Caki2 (cell line): ENCODE measurements at regions not wholly inside any gene's neighbourhood (a gene's known extent, or its start where the extent isn't known, plus 50 kb on each side); places are given as distances from the start of the nearest gene placed in this dataset.

Experiments used
- DNase-seq: peaks from one replicate; pipeline ENCODE4 v3.0.0-alpha.2; 2015; ENCODE audit warnings: low read depth
- in situ Hi-C: cut with HindIII; loops from 2 replicates; pipeline ENCODE4 v1.10.0; 2016; ENCODE audit warnings: low sequenced_read_pairs, low pct_unique_long_range_greater_than_20kb, mixed read lengths

- no peak for DNase-seq
- in situ Hi-C loops: no loop called here
Observed at GRCh38 chr1:14184454-14184853, 414.0 kb upstream of the KAZN start.

- in situ Hi-C loops: no loop called here
- DNase-seq: no peak
Observed at GRCh38 chr1:14189381-14189780, 409.1 kb upstream of the KAZN start.

GRCh38 chr1:14190508-14190907 is 408.0 kb upstream of the KAZN start:
- in situ Hi-C loops: no loop called here
- DNase-seq: peak; percentile 58

- in situ Hi-C loops: no loop called here
- no peak for DNase-seq
Observed at GRCh38 chr1:14194511-14194910, 404.0 kb upstream of the KAZN start.

DNA sequence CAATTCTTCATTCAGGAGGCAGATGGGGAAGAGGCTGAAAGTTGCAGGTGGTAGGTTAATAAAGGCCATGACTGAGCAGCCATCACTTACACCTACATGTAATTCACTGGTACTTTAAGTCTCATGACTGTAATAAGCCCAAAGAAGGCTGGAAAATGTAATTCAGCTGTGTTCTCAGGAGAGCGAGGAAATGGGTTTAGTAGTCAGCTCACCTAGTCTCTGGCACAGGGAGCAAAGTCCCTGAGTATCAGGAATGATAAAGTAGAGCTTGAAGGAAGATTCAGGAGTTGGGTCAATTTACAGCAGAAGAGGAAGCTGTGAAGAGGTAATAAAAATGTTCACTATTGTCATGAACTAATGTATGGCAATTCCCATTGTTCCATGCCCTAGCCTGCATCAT is 393.4 kb upstream of the KAZN start:
- DNase-seq: no peak
- in situ Hi-C loops: no loop called here

DNA sequence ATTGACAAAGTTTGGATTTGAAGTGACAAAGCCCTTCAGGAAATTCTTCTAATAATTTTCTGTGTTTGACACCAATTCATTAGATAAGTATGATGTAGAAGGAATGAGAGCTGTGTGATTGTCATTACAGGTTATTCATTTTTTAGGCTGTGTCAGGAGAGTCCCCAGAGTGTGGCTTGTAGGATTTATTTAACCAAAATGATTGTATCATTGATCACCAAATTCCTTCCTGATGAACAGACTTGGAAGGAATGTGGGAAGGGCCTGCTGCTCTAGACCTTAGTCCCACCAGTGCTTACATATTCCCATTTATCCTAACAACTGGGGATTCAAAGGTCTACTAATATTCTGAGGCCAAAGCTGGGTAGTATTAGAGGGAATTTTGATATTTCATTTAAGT is 383.3 kb upstream of the KAZN start:
- DNase-seq: no peak
- in situ Hi-C loops: no loop called here

GRCh38 chr1:14217384-14217783 is 381.1 kb upstream of the KAZN start:
- in situ Hi-C loops: no loop called here
- no peak for DNase-seq

DNA sequence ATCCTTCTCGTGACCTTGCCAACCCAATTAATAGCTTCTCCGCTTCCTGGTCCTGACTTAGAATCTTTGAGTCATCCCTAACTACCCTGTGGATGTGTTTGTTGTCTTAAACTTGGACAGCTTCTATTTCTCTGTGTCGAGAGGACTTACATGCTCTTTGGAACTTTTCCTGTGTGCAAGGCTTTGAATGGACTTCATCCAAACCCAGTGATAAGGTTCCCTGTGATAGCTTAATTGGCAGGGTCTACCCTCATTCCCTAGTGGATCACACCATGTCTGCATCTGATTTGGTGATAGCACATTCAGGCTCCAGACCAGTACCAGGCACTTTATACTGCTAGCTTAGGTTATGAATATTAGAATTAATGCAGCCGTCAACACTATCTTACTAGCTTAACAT is 378.2 kb upstream of the KAZN start:
- DNase-seq: no peak
- in situ Hi-C loops: no loop called here

- no peak for DNase-seq
- in situ Hi-C loops: no loop called here
Observed at GRCh38 chr1:14220811-14221210, 377.7 kb upstream of the KAZN start.

DNA sequence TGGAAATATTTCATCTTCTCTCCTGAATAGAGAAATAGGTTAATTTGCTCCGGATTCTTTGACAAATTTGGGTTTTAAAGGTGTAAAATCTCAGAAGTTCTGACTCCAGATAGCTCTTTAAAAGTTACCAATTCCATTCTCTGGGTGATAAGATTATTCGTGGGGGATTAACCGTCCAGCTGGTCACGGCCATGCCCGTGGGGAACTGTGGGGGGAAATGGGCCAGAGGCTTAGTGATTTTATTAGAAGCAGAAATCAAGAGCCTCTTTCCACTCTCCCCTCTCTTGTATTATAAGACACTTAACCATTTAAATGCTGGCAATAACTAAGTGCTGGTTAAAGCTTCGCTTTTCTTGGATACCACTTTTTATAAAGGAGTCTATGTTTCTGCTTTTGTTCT is 376.4 kb upstream of the KAZN start:
- in situ Hi-C loops: no loop called here

GRCh38 chr1:14228677-14229076 is 369.8 kb upstream of the KAZN start:
- DNase-seq: no peak
- in situ Hi-C loops: no loop called here

More for the DNA sequence above, 376.4 kb upstream of the KAZN start:
- no peak for DNase-seq

GRCh38 chr1:14233510-14233909 is 365.0 kb upstream of the KAZN start:
- in situ Hi-C loops: no loop called here
- DNase-seq: no peak

DNA sequence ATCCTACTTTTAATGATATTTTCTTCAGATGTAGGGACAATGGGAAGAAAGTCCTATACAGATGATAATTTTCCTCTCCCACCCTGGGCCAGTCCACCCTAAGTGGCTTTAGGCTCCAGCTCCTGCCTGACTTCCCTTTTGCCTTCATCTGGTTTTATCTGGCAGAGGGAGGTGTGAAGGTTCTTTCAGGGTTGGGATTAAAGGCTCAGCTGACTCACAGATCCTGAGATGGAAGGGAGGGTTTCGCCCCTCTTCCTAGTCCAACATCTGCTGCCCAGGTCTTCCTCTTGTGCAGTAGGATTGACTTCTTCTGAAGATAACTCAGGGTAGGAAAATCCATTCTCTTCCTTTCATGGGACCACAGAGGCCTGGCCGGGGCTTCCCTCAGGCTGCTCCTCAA is 362.4 kb upstream of the KAZN start:
- in situ Hi-C loops: no loop called here
- DNase-seq: no peak

GRCh38 chr1:14238472-14239307 is 359.8 kb upstream of the KAZN start:
- no peak for DNase-seq
- in situ Hi-C loops: no loop called here

DNA sequence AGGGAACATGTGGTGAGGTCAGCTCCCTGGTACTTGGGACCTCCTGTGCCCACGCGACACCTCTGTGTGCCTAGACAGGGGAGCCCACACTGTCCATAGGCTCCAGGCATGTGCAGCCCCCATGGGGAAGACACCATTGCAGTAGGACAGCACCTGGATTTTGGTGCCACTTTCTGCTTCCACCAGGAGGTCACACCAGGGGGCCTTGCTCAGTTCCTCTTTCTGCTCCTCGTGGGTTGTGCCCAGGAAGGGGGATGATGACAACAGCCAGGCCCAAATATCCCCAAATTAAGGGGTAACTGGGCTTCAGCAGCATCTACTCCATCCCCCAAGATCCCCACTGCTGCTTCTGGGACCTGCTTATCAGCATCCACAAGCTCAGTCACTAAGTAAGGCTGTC is 358.2 kb upstream of the KAZN start:
- in situ Hi-C loops: no loop called here
- DNase-seq: no peak

GRCh38 chr1:14242123-14242522 is 356.4 kb upstream of the KAZN start:
- in situ Hi-C loops: no loop called here
- no peak for DNase-seq

DNA sequence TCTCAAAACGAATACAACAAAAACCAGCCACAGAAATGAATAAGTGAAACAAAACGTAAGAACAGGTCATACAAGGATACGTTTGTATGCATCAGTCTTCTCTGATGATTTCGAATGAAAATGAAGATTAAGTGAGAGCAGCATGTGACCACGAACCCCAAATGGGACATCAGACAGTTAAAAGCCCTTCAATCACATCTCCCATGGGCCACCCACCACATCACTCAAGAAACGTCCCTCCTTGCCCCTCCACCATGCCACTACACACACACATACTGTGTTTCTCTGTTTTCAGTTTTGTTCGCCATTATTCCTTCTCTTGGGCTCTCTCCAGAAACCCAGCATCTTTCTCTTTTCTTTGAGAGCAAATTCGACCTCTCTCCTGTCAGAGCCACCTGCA is 355.6 kb upstream of the KAZN start:
- in situ Hi-C loops: no loop called here
- no peak for DNase-seq

DNA sequence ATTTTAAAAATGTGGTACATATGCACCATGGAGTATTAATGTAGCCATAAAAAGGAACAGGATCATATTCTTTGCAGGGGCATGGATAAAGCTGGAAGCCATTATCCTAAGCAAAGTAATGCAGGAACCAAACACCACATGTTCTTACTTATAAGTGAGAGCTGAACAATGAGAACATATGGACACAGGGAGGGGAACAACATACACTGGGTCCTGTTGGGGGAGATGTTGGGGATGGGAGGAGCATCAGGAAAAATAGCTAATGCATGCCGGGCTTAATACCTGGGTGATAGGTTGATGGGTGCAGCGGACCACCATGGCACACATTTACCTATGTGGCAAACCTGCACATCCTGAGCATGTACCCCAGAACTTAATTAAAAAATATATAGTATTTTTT is 352.5 kb upstream of the KAZN start:
- in situ Hi-C loops: no loop called here
- DNase-seq: no peak

DNA sequence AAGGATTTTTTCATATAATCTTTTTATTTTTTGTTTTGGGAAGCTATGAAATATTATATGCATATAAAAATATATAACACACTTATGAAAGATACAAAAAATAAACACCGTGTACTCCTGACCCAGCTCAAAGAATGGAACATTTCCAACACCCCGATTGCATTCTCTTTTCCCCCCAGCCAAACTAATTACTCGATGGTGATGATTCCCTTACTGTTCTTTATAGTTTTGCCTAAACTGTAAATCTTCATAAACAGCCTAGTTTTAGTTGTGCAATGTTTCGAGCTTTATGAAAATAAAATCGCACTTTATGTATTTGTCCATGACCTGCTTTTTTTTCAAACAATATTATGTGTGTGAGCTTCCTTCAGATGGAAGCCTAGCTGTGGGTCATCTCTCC is 352.0 kb upstream of the KAZN start:
- no peak for DNase-seq
- in situ Hi-C loops: no loop called here

DNA sequence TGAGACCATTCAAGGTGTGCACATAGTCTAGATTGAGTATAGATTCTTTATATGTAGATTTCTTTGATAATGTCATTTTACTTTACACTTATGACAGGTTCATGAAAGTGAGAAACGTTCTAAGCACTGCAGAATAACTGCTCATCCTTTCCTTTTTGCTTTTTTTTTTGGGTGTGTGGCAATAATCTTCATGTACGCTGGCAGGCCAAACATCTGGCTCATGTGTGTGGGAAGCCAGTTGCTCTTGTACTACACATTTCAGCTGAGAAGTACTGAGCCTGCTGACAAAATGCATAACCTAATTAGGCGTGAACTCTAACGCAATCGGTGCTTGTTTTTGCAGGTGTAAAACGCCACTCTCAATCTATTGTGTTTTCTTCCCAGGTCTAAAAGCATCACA is 350.8 kb upstream of the KAZN start:
- in situ Hi-C loops: no loop called here
- DNase-seq: no peak
